ENCODE measurements at regions not wholly inside any gene's neighbourhood (a gene's known extent, or its start where the extent isn't known, plus 50 kb on each side); places are given as distances from the start of the nearest gene placed in this dataset.
"Not testable (repeated sequence)": the region's sequence is repeated elsewhere in the genome, so short reads cannot be mapped to it uniquely, and the experiment has no call there.

DNA sequence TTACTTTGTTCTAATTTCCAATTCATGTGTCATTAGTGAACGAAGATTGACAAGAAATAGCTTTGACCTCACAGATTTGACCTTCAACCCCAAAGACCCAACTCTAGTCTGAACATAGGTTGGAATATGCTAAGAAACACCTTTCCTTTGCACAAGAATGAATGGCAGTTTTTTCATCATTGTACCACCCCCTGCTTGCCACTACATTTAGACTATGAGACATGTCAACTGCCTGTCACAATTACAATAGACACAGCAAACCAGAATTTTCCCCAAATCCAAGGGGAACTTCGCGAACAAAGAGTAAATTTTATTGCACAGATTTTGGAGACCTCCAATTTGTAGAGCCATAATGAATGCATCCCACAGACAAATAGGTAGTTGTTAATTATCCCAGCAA is 535.4 kb downstream of the PRKD1 start:
- Histone ChIP-seq H3K36me3 (ENCODE audit: control insufficient read depth, insufficient read depth, low read length) (no peaks in the 10 kb centered on the region), H3K27ac (ENCODE audit: insufficient read depth, low read depth, low read length, poor library complexity, severe bottlenecking) (no peak overlapping the region), H3K27me3 (ENCODE audit: control insufficient read depth, insufficient read depth, low read length, poor library complexity, severe bottlenecking) (peaks cover 6% of the 10 kb centered on the region), H3K4me1 (ENCODE audit: control insufficient read depth, insufficient read depth, low read length) (peaks cover 16% of the 10 kb centered on the region), H3K9me3 (ENCODE audit: control insufficient read depth, low read length) (no peaks in the 10 kb centered on the region), H3K4me3 (ENCODE audit: insufficient read depth, low read depth, low read length) (no peak overlapping the region)
- WGBS, 2 experiments = 92 to 95% methylated on average over 3 of the region's 3 CpGs

DNA sequence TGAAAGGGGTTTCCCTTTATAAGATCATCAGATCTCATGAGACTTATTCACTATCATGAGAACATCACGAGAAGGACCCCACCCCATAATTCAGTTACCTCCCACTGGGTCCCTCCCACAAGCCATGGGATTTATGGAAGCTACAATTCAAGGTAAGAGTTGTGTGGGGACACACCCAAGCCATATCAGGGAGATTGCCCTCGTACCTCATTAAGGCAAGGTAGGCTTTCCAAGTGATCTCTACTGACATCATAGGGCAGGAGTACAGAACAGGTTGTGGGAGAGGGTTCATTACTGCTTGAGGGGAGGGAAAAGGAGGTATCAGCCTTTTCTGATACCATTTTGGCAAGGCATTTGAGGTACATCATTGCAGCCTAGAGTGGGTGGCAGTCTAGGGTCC is 524.6 kb downstream of the PRKD1 start:
- Histone ChIP-seq H3K36me3 (ENCODE audit: control insufficient read depth, insufficient read depth, low read length) (no peaks in the 10 kb centered on the region), H3K9me3 (ENCODE audit: control insufficient read depth, low read length) (peaks cover 5% of the 10 kb centered on the region), H3K4me3 (ENCODE audit: insufficient read depth, low read depth, low read length) (no peak overlapping the region), H3K4me1 (ENCODE audit: control insufficient read depth, insufficient read depth, low read length) (no peaks in the 10 kb centered on the region), H3K27ac (ENCODE audit: insufficient read depth, low read depth, low read length, poor library complexity, severe bottlenecking) (no peak overlapping the region), H3K27me3 (ENCODE audit: control insufficient read depth, insufficient read depth, low read length, poor library complexity, severe bottlenecking) (no peaks in the 10 kb centered on the region)
- WGBS, 2 experiments = 89 to 90% methylated on average over 2 of the region's 2 CpGs

DNA sequence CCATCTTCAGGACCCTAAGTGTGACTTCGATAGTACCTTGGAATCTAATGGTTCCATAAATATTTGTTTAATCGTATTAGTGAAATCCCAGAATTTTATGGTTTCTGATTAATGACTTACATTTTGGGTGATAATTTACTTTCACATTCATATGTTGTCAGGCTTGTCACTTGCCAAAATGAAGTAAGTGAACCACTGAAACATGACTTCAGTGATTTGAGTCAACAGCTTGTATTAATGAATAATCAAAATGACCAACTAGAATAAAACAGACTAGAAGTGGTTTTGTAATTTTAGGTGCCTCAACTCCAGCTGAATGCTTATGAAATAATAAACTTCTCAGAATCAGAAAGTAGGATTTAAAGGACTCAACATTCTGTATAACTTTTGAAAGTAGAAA is 517.1 kb downstream of the PRKD1 start:
- H3K36me3 ChIP-seq (ENCODE audit: control insufficient read depth, insufficient read depth, low read length) = no peaks in the 10 kb centered on the region
- H3K9me3 ChIP-seq (ENCODE audit: control insufficient read depth, low read length) = peaks cover 5% of the 10 kb centered on the region
- H3K27me3 ChIP-seq (ENCODE audit: control insufficient read depth, insufficient read depth, low read length, poor library complexity, severe bottlenecking) = no peaks in the 10 kb centered on the region
- no peak overlapping the region for H3K27ac ChIP-seq (ENCODE audit: insufficient read depth, low read depth, low read length, poor library complexity, severe bottlenecking)
- WGBS, 2 experiments = 93 to 94% methylated on average over 2 of the region's 2 CpGs
- no peaks in the 10 kb centered on the region for H3K4me1 ChIP-seq (ENCODE audit: control insufficient read depth, insufficient read depth, low read length)
- no peak overlapping the region for H3K4me3 ChIP-seq (ENCODE audit: insufficient read depth, low read depth, low read length)

DNA sequence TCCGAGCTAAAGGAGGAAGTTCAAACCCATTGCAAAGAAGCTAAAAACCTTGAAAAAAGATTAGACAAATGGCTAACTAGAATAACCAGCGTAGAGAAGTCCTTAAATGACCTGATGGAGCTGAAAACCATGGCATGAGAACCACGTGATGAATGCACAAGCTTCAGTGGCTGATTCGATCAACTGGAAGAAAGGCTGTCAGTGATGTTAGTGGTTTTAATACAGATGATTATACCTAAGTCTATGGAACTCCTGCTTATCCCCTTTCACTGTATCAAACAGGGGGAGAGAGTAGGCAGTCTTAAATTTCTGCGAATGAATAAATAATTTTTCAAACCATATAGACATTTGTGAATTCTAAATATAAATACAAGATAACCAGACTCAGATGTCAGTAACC is 512.7 kb downstream of the PRKD1 start:
- H3K27me3 ChIP-seq (ENCODE audit: control insufficient read depth, insufficient read depth, low read length, poor library complexity, severe bottlenecking); H3K36me3 ChIP-seq (ENCODE audit: control insufficient read depth, insufficient read depth, low read length); H3K9me3 ChIP-seq (ENCODE audit: control insufficient read depth, low read length); H3K4me1 ChIP-seq (ENCODE audit: control insufficient read depth, insufficient read depth, low read length); H3K27ac ChIP-seq (ENCODE audit: insufficient read depth, low read depth, low read length, poor library complexity, severe bottlenecking); H3K4me3 ChIP-seq (ENCODE audit: insufficient read depth, low read depth, low read length): not testable (repeated sequence)
- 84 to 97% methylated on average over 4 of the region's 5 CpGs for WGBS, 2 experiments

DNA sequence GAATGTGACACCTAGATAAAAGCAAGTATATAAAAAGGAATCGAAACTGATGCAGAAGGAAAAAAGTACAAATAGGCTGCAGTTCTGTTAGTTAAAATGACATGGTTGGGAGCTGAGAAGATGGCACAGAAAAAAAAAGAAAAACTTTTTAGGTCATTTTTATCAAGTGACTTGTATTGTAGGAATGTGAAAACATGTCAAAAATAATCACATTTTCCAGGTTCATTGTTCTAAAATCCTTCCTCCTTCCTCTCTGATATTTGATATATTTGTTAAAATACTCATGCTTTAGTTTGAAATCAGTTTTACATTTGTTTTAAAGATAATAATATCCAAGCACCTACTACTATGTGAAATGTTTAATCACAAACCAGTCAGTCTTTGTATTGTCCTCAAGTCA is 507.9 kb downstream of the PRKD1 start:
- Histone ChIP-seq H3K9me3 (ENCODE audit: control insufficient read depth, low read length) (no peaks in the 10 kb centered on the region), H3K4me3 (ENCODE audit: insufficient read depth, low read depth, low read length) (no peak overlapping the region), H3K27me3 (ENCODE audit: control insufficient read depth, insufficient read depth, low read length, poor library complexity, severe bottlenecking) (no peaks in the 10 kb centered on the region), H3K27ac (ENCODE audit: insufficient read depth, low read depth, low read length, poor library complexity, severe bottlenecking) (no peak overlapping the region), H3K4me1 (ENCODE audit: control insufficient read depth, insufficient read depth, low read length) (no peaks in the 10 kb centered on the region), H3K36me3 (ENCODE audit: control insufficient read depth, insufficient read depth, low read length) (no peaks in the 10 kb centered on the region)
- WGBS, 2 experiments = 88 to 100% methylated on average over 1 of the region's 1 CpG

DNA sequence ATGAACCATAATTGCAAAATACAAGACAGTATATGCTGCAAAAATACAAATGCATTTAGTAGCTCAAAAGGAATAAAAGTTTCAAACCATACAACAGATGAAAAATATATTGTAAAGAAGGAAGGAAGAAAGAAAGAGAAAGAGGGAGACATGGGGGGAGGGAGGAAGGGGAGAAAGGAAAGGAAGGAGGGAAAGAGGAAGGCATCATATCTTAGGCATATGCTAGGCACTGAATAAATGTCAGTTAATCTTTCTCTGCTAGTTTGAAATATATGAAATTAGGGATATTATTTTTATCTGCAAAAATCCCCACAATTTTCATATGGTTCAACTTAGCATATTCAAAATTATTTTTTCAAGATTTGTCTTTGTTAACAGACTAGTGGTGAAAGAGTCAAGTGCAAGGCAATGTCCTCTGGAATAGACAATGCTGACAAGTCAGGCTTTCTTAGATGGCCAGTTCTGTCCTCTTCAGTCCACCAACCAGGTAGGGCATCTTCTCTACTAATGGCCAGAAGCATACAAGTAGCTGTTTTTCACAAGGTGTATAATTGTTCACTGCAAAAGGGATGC is 506.4 kb downstream of the PRKD1 start:
- no peaks in the 10 kb centered on the region for H3K36me3 ChIP-seq (ENCODE audit: control insufficient read depth, insufficient read depth, low read length)
- no peak overlapping the region for H3K27ac ChIP-seq (ENCODE audit: insufficient read depth, low read depth, low read length, poor library complexity, severe bottlenecking)
- no peak overlapping the region for H3K4me3 ChIP-seq (ENCODE audit: insufficient read depth, low read depth, low read length)
- no peaks in the 10 kb centered on the region for H3K9me3 ChIP-seq (ENCODE audit: control insufficient read depth, low read length)
- H3K4me1 ChIP-seq (ENCODE audit: control insufficient read depth, insufficient read depth, low read length) = no peaks in the 10 kb centered on the region
- H3K27me3 ChIP-seq (ENCODE audit: control insufficient read depth, insufficient read depth, low read length, poor library complexity, severe bottlenecking) = no peaks in the 10 kb centered on the region

DNA sequence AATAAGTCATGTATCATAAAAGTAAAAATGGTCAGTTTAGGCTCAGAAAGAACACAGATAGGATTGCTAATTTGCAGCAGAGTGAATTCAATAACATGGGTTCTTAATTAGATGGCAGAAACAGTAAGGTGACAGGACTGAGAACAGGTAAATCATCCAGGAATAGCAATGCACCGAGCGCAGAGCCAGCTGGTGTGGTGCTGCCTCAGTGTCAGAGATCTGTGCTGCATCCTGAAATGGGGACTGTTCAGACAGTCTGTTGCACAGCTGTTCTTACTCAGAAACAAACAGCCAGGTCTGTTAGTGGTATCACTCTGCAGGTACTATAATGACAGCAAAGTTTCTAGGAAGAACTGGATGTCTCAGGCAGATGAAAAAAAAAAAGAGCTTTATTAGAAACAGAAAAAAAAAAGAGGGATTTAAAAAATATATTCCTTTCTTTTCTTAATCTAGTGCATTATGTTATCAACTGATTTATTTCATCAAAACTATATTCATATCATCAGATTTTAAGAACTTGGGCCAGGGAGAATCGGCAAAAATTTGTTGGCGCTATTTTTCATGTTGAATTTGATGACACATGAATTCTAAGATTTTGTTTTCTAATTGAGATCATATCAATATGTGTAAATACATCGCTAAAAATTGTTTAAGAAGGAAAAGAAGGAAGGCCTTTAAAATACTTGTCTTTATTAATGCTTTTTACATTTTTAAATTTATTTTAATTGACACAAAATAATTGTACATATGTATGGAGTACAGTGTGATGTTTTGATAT is 501.8 kb downstream of the PRKD1 start:
- WGBS, 2 experiments = 94 to 95% methylated on average over 2 to 4 of the region's 5 CpGs

DNA sequence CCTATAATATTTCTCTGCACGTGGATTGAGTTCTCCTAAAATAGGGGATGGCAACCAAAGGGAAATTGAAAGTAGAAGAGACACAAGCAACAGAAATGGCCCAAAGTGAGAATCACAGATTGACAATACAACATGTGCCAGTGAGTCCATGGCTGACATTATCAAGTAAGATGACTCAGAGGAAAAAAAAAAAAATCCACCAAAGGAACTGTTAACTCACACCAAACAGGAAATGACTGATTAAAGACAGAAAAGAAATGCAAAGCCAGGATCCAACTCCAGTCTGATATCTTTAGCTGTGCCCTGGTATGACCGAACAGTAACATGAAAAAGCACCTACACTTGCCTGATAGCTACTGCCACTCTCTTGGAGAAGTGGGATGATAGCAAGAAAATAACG is 485.0 kb downstream of the PRKD1 start:
- no peak overlapping the region for H3K4me3 ChIP-seq (ENCODE audit: insufficient read depth, low read depth, low read length)
- H3K4me1 ChIP-seq (ENCODE audit: control insufficient read depth, insufficient read depth, low read length) = no peaks in the 10 kb centered on the region
- WGBS, 2 experiments = 95 to 100% methylated on average over 1 to 3 of the region's 3 CpGs
- no peaks in the 10 kb centered on the region for H3K27me3 ChIP-seq (ENCODE audit: control insufficient read depth, insufficient read depth, low read length, poor library complexity, severe bottlenecking)
- H3K36me3 ChIP-seq (ENCODE audit: control insufficient read depth, insufficient read depth, low read length) = no peaks in the 10 kb centered on the region
- no peak overlapping the region for H3K27ac ChIP-seq (ENCODE audit: insufficient read depth, low read depth, low read length, poor library complexity, severe bottlenecking)
- H3K9me3 ChIP-seq (ENCODE audit: control insufficient read depth, low read length) = no peaks in the 10 kb centered on the region

More for the DNA sequence above, 501.8 kb downstream of the PRKD1 start:
- Histone ChIP-seq H3K4me1 (ENCODE audit: control insufficient read depth, insufficient read depth, low read length) (no peaks in the 10 kb centered on the region), H3K9me3 (ENCODE audit: control insufficient read depth, low read length) (no peaks in the 10 kb centered on the region), H3K36me3 (ENCODE audit: control insufficient read depth, insufficient read depth, low read length) (no peaks in the 10 kb centered on the region), H3K27ac (ENCODE audit: insufficient read depth, low read depth, low read length, poor library complexity, severe bottlenecking) (no peak overlapping the region), H3K4me3 (ENCODE audit: insufficient read depth, low read depth, low read length) (no peak overlapping the region), H3K27me3 (ENCODE audit: control insufficient read depth, insufficient read depth, low read length, poor library complexity, severe bottlenecking) (no peaks in the 10 kb centered on the region)

DNA sequence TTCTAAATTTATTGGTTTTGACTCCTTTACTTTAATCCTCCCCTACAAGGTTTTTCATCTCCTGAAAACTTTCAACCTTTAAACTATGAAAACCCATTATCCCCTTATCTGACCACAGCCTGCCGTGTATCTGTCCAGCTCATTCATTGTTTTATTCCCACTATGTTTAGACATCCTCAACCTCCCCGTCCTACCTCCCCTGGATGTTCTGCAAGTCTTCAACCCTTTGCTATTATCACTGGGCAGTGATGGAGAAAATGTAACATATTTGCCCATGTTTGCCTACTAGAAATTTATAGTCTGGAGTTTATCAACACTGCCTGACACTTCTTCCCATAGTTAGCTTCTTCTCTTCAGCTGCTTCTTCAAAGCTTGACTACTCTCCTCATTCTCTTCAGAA is 483.4 kb downstream of the PRKD1 start:
- WGBS, 2 experiments = 86 to 94% methylated on average over 2 of the region's 2 CpGs
- no peak overlapping the region for H3K4me3 ChIP-seq (ENCODE audit: insufficient read depth, low read depth, low read length)
- no peaks in the 10 kb centered on the region for H3K4me1 ChIP-seq (ENCODE audit: control insufficient read depth, insufficient read depth, low read length)
- no peaks in the 10 kb centered on the region for H3K9me3 ChIP-seq (ENCODE audit: control insufficient read depth, low read length)
- no peaks in the 10 kb centered on the region for H3K36me3 ChIP-seq (ENCODE audit: control insufficient read depth, insufficient read depth, low read length)
- H3K27me3 ChIP-seq (ENCODE audit: control insufficient read depth, insufficient read depth, low read length, poor library complexity, severe bottlenecking) = no peaks in the 10 kb centered on the region
- H3K27ac ChIP-seq (ENCODE audit: insufficient read depth, low read depth, low read length, poor library complexity, severe bottlenecking) = no peak overlapping the region

DNA sequence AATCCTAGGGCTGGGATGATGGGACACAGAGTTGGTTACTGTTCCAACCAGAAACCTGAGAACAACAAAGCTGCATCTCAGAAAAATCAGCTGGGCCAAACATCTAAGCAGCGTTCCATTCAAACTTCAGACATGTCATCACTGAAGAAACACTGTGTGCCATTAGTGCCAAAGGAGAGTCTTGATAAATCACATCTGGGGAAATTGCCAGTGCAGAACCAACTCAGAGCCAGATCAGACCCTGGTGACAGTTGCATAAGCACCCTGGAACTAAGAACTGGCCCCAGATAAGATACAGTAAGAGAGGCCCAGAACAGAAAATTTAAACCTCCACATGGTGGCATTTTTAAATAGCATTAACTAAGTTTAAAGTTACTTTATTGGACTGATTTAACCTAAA is 482.8 kb downstream of the PRKD1 start:
- H3K27me3 ChIP-seq (ENCODE audit: control insufficient read depth, insufficient read depth, low read length, poor library complexity, severe bottlenecking) = no peaks in the 10 kb centered on the region
- H3K4me3 ChIP-seq (ENCODE audit: insufficient read depth, low read depth, low read length) = no peak overlapping the region
- no peaks in the 10 kb centered on the region for H3K36me3 ChIP-seq (ENCODE audit: control insufficient read depth, insufficient read depth, low read length)
- H3K4me1 ChIP-seq (ENCODE audit: control insufficient read depth, insufficient read depth, low read length) = no peaks in the 10 kb centered on the region
- no peaks in the 10 kb centered on the region for H3K9me3 ChIP-seq (ENCODE audit: control insufficient read depth, low read length)
- 97 to 100% methylated on average over 1 of the region's 1 CpG for WGBS, 2 experiments
- no peak overlapping the region for H3K27ac ChIP-seq (ENCODE audit: insufficient read depth, low read depth, low read length, poor library complexity, severe bottlenecking)

Measured in ectodermal cell (in vitro differentiated cells).